PC-9 (cell line): ENCODE measurements at regions not wholly inside any gene's neighbourhood (a gene's known extent, or its start where the extent isn't known, plus 50 kb on each side); places are given as distances from the start of the nearest gene placed in this dataset.
"Not testable (repeated sequence)": the region's sequence is repeated elsewhere in the genome, so short reads cannot be mapped to it uniquely, and the experiment has no call there.

Experiments used
- BruUV-seq: library from RNA; stranded (reverse); fragments of 400-500 nt; replicated peaks from 2 replicates; lab custom pipeline; 2021; lab: Mats Ljungman, UMichigan
- CTCF ChIA-PET: fragments of 300-600 bp; sonication (Branson Sonifier 250); formaldehyde crosslinking; loops from one replicate; lab custom pipeline; 2022; ENCODE audit warnings: antibody characterized with exemption; lab: Charles Lee
- POLR2A ChIA-PET: fragments of 300-600 bp; sonication (Branson Sonifier 250); formaldehyde crosslinking; loops from one replicate; lab custom pipeline; 2022; ENCODE audit warnings: antibody characterized with exemption; ENCODE audit not compliant: unreplicated experiment; lab: Charles Lee
- DNase-seq, 2 experiments: peaks; one replicate each; pipeline versions ENCODE4 v3.0.0 to v3.0.0-alpha.2; 2015 to 2022; ENCODE audit warnings: mixed read lengths in 1 of 2
- H2AFZ ChIP-seq: fragments of 200-600 bp; sonication (generic); 2 replicates; pipeline ENCODE4 v1.8.1; 2017; ENCODE audit warnings: antibody characterized with exemption
- H3F3A ChIP-seq: fragments of 200-600 bp; sonication (generic); 2 replicates; pipeline ENCODE4 v1.8.1; 2017; ENCODE audit warnings: antibody characterized with exemption, mild to moderate bottlenecking, low read depth; ENCODE audit not compliant: insufficient read depth
- H3K27ac ChIP-seq: fragments of 200-600 bp; sonication (generic); 2 replicates; pipeline ENCODE4 v1.6.1; 2016; ENCODE audit warnings: mixed run types
- H3K27me3 ChIP-seq: fragments of 200-600 bp; sonication (generic); 2 replicates; pipeline ENCODE4 v1.6.1; 2016; ENCODE audit warnings: low read depth, mixed run types; ENCODE audit not compliant: insufficient read depth
- H3K36me3 ChIP-seq: fragments of 200-600 bp; sonication (generic); 2 replicates; pipeline ENCODE4 v1.6.1; 2016; ENCODE audit warnings: low read depth, mixed run types
- H3K4me1 ChIP-seq: fragments of 200-600 bp; sonication (generic); replicated peaks from 2 replicates; pipeline ENCODE4 v1.6.1; 2016; ENCODE audit warnings: mixed run types; ENCODE audit not compliant: insufficient read depth
- H3K4me2 ChIP-seq: fragments of 200-600 bp; sonication (generic); 2 replicates; pipeline ENCODE4 v1.6.1; 2017; ENCODE audit warnings: mixed run types
- H3K4me3 ChIP-seq: fragments of 200-600 bp; sonication (generic); 2 replicates; pipeline ENCODE4 v1.6.1; 2016; ENCODE audit warnings: mixed run types
- H3K79me2 ChIP-seq: fragments of 200-600 bp; sonication (generic); 2 replicates; pipeline ENCODE4 v1.6.1; 2017; ENCODE audit warnings: low read depth, mixed run types
- H3K9me2 ChIP-seq: fragments of 200-600 bp; sonication (generic); 2 replicates; pipeline ENCODE4 v1.8.1; 2017; ENCODE audit warnings: mild to moderate bottlenecking; ENCODE audit not compliant: insufficient read depth
- H3K9me3 ChIP-seq: fragments of 200-600 bp; sonication (generic); 2 replicates; pipeline ENCODE4 v1.8.1; 2016; ENCODE audit warnings: low read depth; ENCODE audit not compliant: insufficient read depth
- H4K20me1 ChIP-seq: fragments of 200-600 bp; sonication (generic); 2 replicates; pipeline ENCODE4 v1.8.1; 2017; ENCODE audit not compliant: insufficient read depth
- EZH2 ChIP-seq: fragments of 200-600 bp; sonication (generic); IDR thresholded peaks from 2 replicates; pipeline ENCODE4 v1.8.0; 2017; ENCODE audit warnings: antibody characterized with exemption, low read depth
- intact Hi-C: fragments of 100-400 bp; cut with micrococcal nuclease; formaldehyde crosslinking; loops from one replicate; pipeline ENCODE4 v1.10.0; 2022; ENCODE audit not compliant: unreplicated experiment
- TF ChIP-seq, protein P1 (sequence below): fragments of 200-600 bp; sonication (generic); conservative IDR thresholded peaks from 2 replicates; pipeline ENCODE4 v1.6.1; 2017; ENCODE audit warnings: mixed run types, antibody characterized with exemption, mild to moderate bottlenecking, moderate library complexity

GRCh38 chrX:41981481-41982013 lies 58.2 kb upstream of the CASK start:
- Histone ChIP-seq H2AFZ (no peak overlapping the region), H3K4me3 (no peak overlapping the region), H3K4me2 (no peak overlapping the region), H3K79me2 (no peaks in the 10 kb centered on the region), H3F3A (no peaks in the 10 kb centered on the region), H4K20me1 (no peaks in the 10 kb centered on the region), H3K27ac (no peak overlapping the region), H3K27me3 (no peaks in the 10 kb centered on the region), H3K9me2 (no peaks in the 10 kb centered on the region), H3K36me3 (no peaks in the 10 kb centered on the region), H3K9me3 (no peaks in the 10 kb centered on the region), H3K4me1 (no peaks in the 10 kb centered on the region)
- no TSS peak for BruUV-seq
- POLR2A ChIA-PET: interaction anchor here (0.6 kb wide), 1 partner anchor 10 kb away, joined by 4 read pairs; no protein-coding TSS in a partner anchor
- DNase-seq: no peak
- intact Hi-C loops: no loop called here
- CTCF ChIA-PET: no interaction called here
- TF ChIP-seq, protein P1, sequence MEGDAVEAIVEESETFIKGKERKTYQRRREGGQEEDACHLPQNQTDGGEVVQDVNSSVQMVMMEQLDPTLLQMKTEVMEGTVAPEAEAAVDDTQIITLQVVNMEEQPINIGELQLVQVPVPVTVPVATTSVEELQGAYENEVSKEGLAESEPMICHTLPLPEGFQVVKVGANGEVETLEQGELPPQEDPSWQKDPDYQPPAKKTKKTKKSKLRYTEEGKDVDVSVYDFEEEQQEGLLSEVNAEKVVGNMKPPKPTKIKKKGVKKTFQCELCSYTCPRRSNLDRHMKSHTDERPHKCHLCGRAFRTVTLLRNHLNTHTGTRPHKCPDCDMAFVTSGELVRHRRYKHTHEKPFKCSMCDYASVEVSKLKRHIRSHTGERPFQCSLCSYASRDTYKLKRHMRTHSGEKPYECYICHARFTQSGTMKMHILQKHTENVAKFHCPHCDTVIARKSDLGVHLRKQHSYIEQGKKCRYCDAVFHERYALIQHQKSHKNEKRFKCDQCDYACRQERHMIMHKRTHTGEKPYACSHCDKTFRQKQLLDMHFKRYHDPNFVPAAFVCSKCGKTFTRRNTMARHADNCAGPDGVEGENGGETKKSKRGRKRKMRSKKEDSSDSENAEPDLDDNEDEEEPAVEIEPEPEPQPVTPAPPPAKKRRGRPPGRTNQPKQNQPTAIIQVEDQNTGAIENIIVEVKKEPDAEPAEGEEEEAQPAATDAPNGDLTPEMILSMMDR: no peak
- no peak for TF ChIP-seq EZH2

DNA sequence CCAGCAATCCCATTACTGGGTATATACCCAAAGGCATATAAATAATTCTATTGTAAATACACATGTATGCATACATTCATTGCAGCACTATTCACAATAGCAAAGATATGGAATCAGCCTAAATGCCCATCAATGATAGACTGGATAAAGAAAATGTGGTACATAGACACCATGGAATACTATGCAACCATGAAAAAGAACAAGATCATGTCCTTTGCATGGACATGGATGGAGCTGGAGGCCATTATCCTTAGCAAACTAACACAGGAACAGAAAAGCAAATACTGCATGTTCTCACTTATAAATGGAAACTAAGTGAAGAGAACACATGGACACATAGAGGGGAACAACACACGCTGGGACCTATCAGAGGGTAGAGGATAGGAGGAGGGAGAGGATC lies 51.3 kb upstream of the CASK start:
- DNase-seq, H3K9me2 ChIP-seq, H3K27me3 ChIP-seq, H2AFZ ChIP-seq, H3K79me2 ChIP-seq, CTCF ChIA-PET, H3F3A ChIP-seq, H4K20me1 ChIP-seq, intact Hi-C loops, H3K27ac ChIP-seq, H3K4me2 ChIP-seq, H3K4me3 ChIP-seq, H3K9me3 ChIP-seq, H3K4me1 ChIP-seq, BruUV-seq, H3K36me3 ChIP-seq, POLR2A ChIA-PET: not testable (repeated sequence)

GRCh38 chrX:41973208-41973607 lies 49.9 kb upstream of the CASK start:
- no peak for DNase-seq
- CTCF ChIA-PET: no interaction called here
- Histone ChIP-seq H3K4me1 (no peaks in the 10 kb centered on the region; the same call in 1 of the 2 replicates), H3K4me3 (no peak overlapping the region), H3K79me2 (no peaks in the 10 kb centered on the region), H4K20me1 (no peaks in the 10 kb centered on the region), H2AFZ (no peak overlapping the region), H3K27me3 (no peaks in the 10 kb centered on the region), H3K9me2 (no peaks in the 10 kb centered on the region), H3K36me3 (no peaks in the 10 kb centered on the region), H3K4me2 (no peak overlapping the region), H3K27ac (no peak overlapping the region), H3F3A (no peaks in the 10 kb centered on the region), H3K9me3 (no peaks in the 10 kb centered on the region)
- intact Hi-C loops: no loop called here
- TF ChIP-seq EZH2: no peak
- TF ChIP-seq, protein P1: no peak
- BruUV-seq: no TSS peak
- POLR2A ChIA-PET: no interaction called here
